A549 (cell line): ENCODE measurements at regions not wholly inside any gene's neighbourhood (a gene's known extent, or its start where the extent isn't known, plus 50 kb on each side); places are given as distances from the start of the nearest gene placed in this dataset.

Source experiments
- ATAC-seq, 2 experiments: fragments of 200-7000 bp in 1 of 2; fragments of >200 bp in 1 of 2; cut with Nextera tagmentation in 1 of 2; cut with Tn5 transposase in 1 of 2; 3 replicates each; pipeline versions ENCODE4 v1.8.0 to v1.9.1; 2018 to 2020; ENCODE audit warnings: mild to moderate bottlenecking in 1 of 2, moderate library complexity in 1 of 2
- CTCF ChIA-PET: fragments of 300-600 bp; sonication (Branson Sonifier 250); formaldehyde crosslinking; extraction: SDS; loops from one replicate; lab custom pipeline; 2021; ENCODE audit warnings: antibody characterized with exemption, inconsistent platforms; lab: Yijun Ruan, JAX
- POLR2A ChIA-PET: fragments of 350-600 bp; formaldehyde crosslinking; extraction: SDS; loops from one replicate; lab custom pipeline; 2021; ENCODE audit warnings: antibody characterized with exemption, inconsistent platforms; lab: Yijun Ruan, JAX
- DNase-seq, 2 experiments: peaks; one replicate each; pipeline versions ENCODE4 v3.0.0 to v3.0.0-alpha.2; 2011 to 2016; ENCODE audit warnings: low read depth in 1 of 2, low spot score in 1 of 2
- FAIRE-seq: peaks from 2 replicates; lab custom pipeline; 2011; peaks lifted over from hg19 to GRCh38; lab: Jason Lieb, UNC
- H3K27ac ChIP-seq, 2 experiments: fragments of >200 bp; sonication (Bioruptor Twin); formaldehyde crosslinking; 3 replicates each; pipeline ENCODE4 v1.5.1; 2016 to 2017
- H3K4me1 ChIP-seq: fragments of >200 bp; sonication (Bioruptor Twin); formaldehyde crosslinking; 3 replicates; pipeline ENCODE4 v1.6.1; 2016
- H3K4me2 ChIP-seq: fragments of >200 bp; sonication (Bioruptor Twin); formaldehyde crosslinking; 3 replicates; pipeline ENCODE4 v1.6.1; 2016
- H3K4me3 ChIP-seq: fragments of >200 bp; sonication (Bioruptor Twin); formaldehyde crosslinking; 3 replicates; pipeline ENCODE4 v1.5.1; 2016
- H3K9me3 ChIP-seq: fragments of >200 bp; sonication (Bioruptor Twin); formaldehyde crosslinking; 3 replicates; pipeline ENCODE4 v1.6.1; 2016
- BHLHE40 ChIP-seq: IDR thresholded peaks from 2 replicates; pipeline ENCODE4 v1.6.1; 2012; ENCODE audit warnings: low read depth, low read length, inconsistent platforms
- CBX2 ChIP-seq: fragments of 200-600 bp; sonication (generic); IDR thresholded peaks from 2 replicates; pipeline ENCODE4 v1.6.1; 2016; ENCODE audit warnings: low read depth, mild to moderate bottlenecking, borderline replicate concordance
- CEBPB ChIP-seq, 2 experiments: fragments of >200 bp in 1 of 2; sonication (Bioruptor Twin) in 1 of 2; formaldehyde crosslinking in 1 of 2; IDR thresholded peaks; 2 replicates each; pipeline ENCODE4 v1.6.1; 2012 to 2016
- CHD2 ChIP-seq: fragments of 150-350 bp; IDR thresholded peaks from 2 replicates; pipeline ENCODE4 v1.6.1; 2014; ENCODE audit warnings: low read length; ENCODE audit not compliant: partially characterized antibody
- CHD4 ChIP-seq: fragments of 200-600 bp; sonication (generic); IDR thresholded peaks from 2 replicates; pipeline ENCODE4 v1.6.1; 2016; ENCODE audit warnings: antibody characterized with exemption, mild to moderate bottlenecking, borderline replicate concordance
- FOSL2 ChIP-seq, 2 experiments: fragments of 450-650 bp in 1 of 2; fragments of >200 bp in 1 of 2; sonication (Bioruptor Twin) in 1 of 2; formaldehyde crosslinking; IDR thresholded peaks; 2 replicates each; pipeline versions ENCODE4 v1.5.0 to v1.6.1; 2016 to 2020; ENCODE audit warnings: mild to moderate bottlenecking in 1 of 2, moderate library complexity in 1 of 2
- FOXS1 ChIP-seq: fragments of 250-450 bp; sonication (Bioruptor Pico); IDR thresholded peaks from 2 replicates; pipeline ENCODE4 v1.5.0; 2020; ENCODE audit warnings: mild to moderate bottlenecking, moderate library complexity
- GATA3 ChIP-seq: IDR thresholded peaks from 2 replicates; pipeline ENCODE4 v1.6.1; 2012; ENCODE audit warnings: borderline replicate concordance
- HDAC2 ChIP-seq: fragments of 200-600 bp; sonication (generic); IDR thresholded peaks from 2 replicates; pipeline ENCODE4 v1.6.1; 2016
- KDM5A ChIP-seq: fragments of 200-600 bp; sonication (generic); IDR thresholded peaks from 2 replicates; pipeline ENCODE4 v1.6.1; 2016; ENCODE audit warnings: antibody characterized with exemption, mild to moderate bottlenecking
- MAFK ChIP-seq: fragments of 450-650 bp; IDR thresholded peaks from 2 replicates; pipeline ENCODE4 v1.6.1; 2014; ENCODE audit not compliant: partially characterized antibody
- MYC ChIP-seq: IDR thresholded peaks from 2 replicates; pipeline ENCODE4 v1.6.1; 2012; ENCODE audit warnings: mild to moderate bottlenecking, inconsistent platforms, low read length, improper control_type of control experiment, borderline replicate concordance
- PHF8 ChIP-seq: fragments of 200-600 bp; sonication (generic); IDR thresholded peaks from 2 replicates; pipeline ENCODE4 v1.6.1; 2016; ENCODE audit warnings: low read depth, mild to moderate bottlenecking, antibody characterized with exemption, moderate library complexity, borderline replicate concordance
- POLR2AphosphoS2 ChIP-seq: conservative IDR thresholded peaks from 2 replicates; pipeline ENCODE4 v1.6.1; 2012; ENCODE audit warnings: low read length, improper control_type of control experiment, inconsistent platforms
- RARB ChIP-seq: fragments of 250-450 bp; sonication (Bioruptor Pico); IDR thresholded peaks from 2 replicates; pipeline ENCODE4 v1.8.0; 2021; ENCODE audit warnings: mild to moderate bottlenecking, moderate library complexity
- RCOR1 ChIP-seq: fragments of 150-350 bp; IDR thresholded peaks from 2 replicates; pipeline ENCODE4 v1.6.1; 2014; ENCODE audit warnings: antibody characterized with exemption, low read length, low read depth
- RFX5 ChIP-seq: fragments of 450-650 bp; IDR thresholded peaks from 2 replicates; pipeline ENCODE4 v1.7.1; 2014; ENCODE audit warnings: antibody characterized with exemption, mild to moderate bottlenecking, moderate library complexity
- SMC3 ChIP-seq: fragments of >200 bp; sonication (Bioruptor Twin); formaldehyde crosslinking; IDR thresholded peaks from 3 replicates; pipeline ENCODE4 v1.6.1; 2018; ENCODE audit warnings: inconsistent platforms
- SREBF2 ChIP-seq: fragments of 450-650 bp; IDR thresholded peaks from 2 replicates; pipeline ENCODE4 v1.6.1; 2014; ENCODE audit warnings: mild to moderate bottlenecking, moderate library complexity
- TP53 ChIP-seq: fragments of 250-450 bp; sonication (Bioruptor Pico); IDR thresholded peaks from 2 replicates; pipeline ENCODE4 v1.5.0; 2021; ENCODE audit warnings: mild to moderate bottlenecking, moderate library complexity
- ZFP36 ChIP-seq: fragments of 450-650 bp; IDR thresholded peaks from 2 replicates; pipeline ENCODE4 v1.6.1; 2014; ENCODE audit warnings: borderline replicate concordance; ENCODE audit not compliant: partially characterized antibody
- WGBS: methylation state at CpG from one replicate; pipeline ENCODE4 v1.1.6; 2017; ENCODE audit errors: missing lambda C conversion rate; 5-methylcytosine and 5-hydroxymethylcytosine counted together
- TF ChIP-seq, protein P1 (sequence below): fragments of 200-600 bp; sonication (generic); IDR thresholded peaks from 2 replicates; pipeline ENCODE4 v1.6.1; 2016; ENCODE audit warnings: antibody characterized with exemption, mild to moderate bottlenecking, moderate library complexity
- TF ChIP-seq, protein P2 (sequence below): fragments of 450-650 bp; IDR thresholded peaks from 2 replicates; pipeline ENCODE4 v1.6.1; 2014; ENCODE audit warnings: antibody characterized with exemption
- TF ChIP-seq, protein P3 (sequence below): fragments of 250-450 bp; sonication (Bioruptor Pico); IDR thresholded peaks from 2 replicates; pipeline ENCODE4 v1.5.0; 2020; ENCODE audit warnings: low read depth, mild to moderate bottlenecking, moderate library complexity

DNA sequence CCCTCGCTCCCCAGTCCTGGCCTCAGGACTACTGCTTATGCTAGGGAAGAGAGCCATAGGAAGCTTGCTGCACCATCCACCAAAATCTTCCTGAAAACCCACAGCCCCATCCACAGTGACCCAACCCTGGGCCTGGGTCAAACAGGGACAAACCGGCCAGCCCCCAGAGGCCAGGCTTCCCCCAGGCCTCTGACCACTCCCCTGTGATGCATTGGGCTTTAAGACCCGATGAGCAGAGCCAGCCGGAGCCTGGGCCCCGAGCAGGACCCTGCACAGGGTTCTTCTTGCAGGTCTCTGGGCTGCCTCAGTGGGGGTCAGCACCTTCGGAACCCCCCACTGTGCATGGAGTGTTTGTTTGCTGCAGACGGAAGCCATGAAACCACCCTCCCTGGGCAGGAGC is 583.7 kb downstream of the BRD1 start (continued):
- TF ChIP-seq, protein P1, sequence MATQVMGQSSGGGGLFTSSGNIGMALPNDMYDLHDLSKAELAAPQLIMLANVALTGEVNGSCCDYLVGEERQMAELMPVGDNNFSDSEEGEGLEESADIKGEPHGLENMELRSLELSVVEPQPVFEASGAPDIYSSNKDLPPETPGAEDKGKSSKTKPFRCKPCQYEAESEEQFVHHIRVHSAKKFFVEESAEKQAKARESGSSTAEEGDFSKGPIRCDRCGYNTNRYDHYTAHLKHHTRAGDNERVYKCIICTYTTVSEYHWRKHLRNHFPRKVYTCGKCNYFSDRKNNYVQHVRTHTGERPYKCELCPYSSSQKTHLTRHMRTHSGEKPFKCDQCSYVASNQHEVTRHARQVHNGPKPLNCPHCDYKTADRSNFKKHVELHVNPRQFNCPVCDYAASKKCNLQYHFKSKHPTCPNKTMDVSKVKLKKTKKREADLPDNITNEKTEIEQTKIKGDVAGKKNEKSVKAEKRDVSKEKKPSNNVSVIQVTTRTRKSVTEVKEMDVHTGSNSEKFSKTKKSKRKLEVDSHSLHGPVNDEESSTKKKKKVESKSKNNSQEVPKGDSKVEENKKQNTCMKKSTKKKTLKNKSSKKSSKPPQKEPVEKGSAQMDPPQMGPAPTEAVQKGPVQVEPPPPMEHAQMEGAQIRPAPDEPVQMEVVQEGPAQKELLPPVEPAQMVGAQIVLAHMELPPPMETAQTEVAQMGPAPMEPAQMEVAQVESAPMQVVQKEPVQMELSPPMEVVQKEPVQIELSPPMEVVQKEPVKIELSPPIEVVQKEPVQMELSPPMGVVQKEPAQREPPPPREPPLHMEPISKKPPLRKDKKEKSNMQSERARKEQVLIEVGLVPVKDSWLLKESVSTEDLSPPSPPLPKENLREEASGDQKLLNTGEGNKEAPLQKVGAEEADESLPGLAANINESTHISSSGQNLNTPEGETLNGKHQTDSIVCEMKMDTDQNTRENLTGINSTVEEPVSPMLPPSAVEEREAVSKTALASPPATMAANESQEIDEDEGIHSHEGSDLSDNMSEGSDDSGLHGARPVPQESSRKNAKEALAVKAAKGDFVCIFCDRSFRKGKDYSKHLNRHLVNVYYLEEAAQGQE, result no peak
- no peak for TF ChIP-seq CHD4
- TF ChIP-seq, all 56 proteins: peak for 0

DNA sequence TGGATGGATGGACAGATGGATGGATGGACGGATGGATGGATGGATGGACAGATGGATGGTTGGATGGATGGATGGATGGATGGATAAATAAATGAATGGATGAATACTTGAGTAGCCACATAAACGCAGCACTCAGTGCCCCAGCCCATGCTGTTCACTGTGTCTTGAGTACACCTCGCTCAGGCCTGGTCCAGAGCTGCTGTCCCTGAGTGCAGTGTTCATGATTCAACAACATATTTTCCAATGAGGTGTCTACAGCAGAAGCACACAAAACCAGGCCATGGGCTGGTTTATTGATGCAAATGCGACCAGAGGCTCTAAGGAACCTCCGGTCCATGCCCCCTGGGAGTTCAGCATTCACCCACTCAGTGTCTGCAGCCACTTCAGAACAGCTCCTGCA is 584.3 kb downstream of the BRD1 start:
- DNase-seq (no peak), FAIRE-seq (no peak), ATAC-seq (no peak)
- Histone ChIP-seq H3K27ac (no peak overlapping the region), H3K4me3 (no peak overlapping the region), H3K4me2 (no peak overlapping the region), H3K4me1 (no peaks in the 10 kb centered on the region), H3K9me3 (no peaks in the 10 kb centered on the region)
- ChIA-PET POLR2A (no interaction called here), CTCF (no interaction called here)
- no peak for TF ChIP-seq RFX5
- no peak for TF ChIP-seq BHLHE40
- no peak for TF ChIP-seq MYC
- TF ChIP-seq, protein P2, sequence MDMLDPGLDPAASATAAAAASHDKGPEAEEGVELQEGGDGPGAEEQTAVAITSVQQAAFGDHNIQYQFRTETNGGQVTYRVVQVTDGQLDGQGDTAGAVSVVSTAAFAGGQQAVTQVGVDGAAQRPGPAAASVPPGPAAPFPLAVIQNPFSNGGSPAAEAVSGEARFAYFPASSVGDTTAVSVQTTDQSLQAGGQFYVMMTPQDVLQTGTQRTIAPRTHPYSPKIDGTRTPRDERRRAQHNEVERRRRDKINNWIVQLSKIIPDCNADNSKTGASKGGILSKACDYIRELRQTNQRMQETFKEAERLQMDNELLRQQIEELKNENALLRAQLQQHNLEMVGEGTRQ, result no peak
- TF ChIP-seq KDM5A, result no peak
- no peak for TF ChIP-seq POLR2AphosphoS2
- TF ChIP-seq RARB (CRISPR knock-in tag), result no peak
- TF ChIP-seq FOXS1 (CRISPR knock-in tag), result no peak
- no peak for TF ChIP-seq CBX2
- TF ChIP-seq CHD2, result no peak
- TF ChIP-seq GATA3, result no peak
- WGBS, result 1% methylated on average over 5 of the region's 5 CpGs

DNA sequence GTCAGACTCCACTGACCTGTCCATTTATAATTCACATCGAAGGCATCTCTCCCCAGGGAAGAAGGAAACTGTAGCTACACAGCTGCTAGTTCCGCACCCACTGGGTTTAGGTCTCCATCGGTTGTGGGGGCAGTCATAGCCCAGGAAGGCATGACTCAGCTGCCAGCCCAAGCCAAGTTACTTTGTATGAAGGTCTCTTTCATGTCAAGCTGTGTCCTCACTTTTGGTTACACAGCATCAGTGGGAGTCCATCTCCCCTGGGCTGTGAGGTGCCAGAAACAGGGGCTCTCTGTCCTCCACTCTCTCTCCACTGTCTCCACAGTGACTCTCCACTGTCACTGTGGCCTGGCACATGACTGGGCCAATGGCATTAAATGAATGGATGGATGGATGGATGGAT is 585.2 kb downstream of the BRD1 start:
- H3K27ac ChIP-seq, result no peak overlapping the region
- no peak overlapping the region for H3K4me3 ChIP-seq
- no peaks in the 10 kb centered on the region for H3K9me3 ChIP-seq
- TF ChIP-seq PHF8 (no peak), CEBPB (IDR thresholded peaks at IDR 0.05) (no peak), MYC (no peak)
- no peak for DNase-seq
- no peaks in the 10 kb centered on the region for H3K4me1 ChIP-seq
- H3K4me2 ChIP-seq, result no peak overlapping the region
- POLR2A ChIA-PET, result no interaction called here
- FAIRE-seq, result no peak
- ATAC-seq, result no peak
- 32% methylated on average over 3 of the region's 3 CpGs for WGBS
- CTCF ChIA-PET, result no interaction called here

DNA sequence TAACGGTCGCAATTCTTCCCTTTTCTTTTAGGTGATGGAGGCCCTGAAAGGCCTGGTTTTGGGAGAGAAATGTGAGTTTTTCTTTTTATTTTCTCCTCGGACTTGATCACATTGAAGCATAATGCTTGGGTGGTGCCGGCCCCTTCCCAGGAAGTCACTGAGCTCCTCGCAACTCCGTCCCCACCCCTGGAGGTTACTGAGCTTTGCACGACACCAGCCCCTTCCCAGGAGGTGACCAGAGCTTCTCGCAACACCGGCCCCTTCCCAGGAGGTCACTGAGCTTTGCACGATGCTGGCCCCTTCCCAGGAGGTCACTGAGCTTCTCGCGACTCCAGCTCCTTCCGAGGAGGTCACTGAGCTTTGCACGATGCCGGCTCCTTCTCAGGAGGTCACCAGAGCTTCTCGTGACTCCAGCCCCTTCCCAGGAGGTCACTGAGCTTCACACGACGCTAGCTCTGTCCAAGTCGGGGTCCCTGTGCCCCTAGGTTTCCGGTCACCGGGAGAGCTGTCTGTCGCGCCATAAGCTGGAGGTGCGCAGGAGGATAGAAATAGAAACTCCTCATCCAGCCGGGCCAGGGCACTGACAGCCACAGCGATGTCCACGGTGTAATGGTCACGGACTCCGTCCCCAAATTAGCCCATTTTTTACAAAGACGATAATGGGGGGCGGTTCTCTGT is 586.4 kb downstream of the BRD1 start:
- Histone ChIP-seq H3K4me2 (no peak overlapping the region), H3K4me1 (no peaks in the 10 kb centered on the region), H3K9me3 (no peaks in the 10 kb centered on the region), H3K4me3 (no peak overlapping the region)
- CTCF ChIA-PET, result interaction anchor here (1.3 kb wide), 1 partner anchor 10 kb away, joined by 3 read pairs; no protein-coding TSS in a partner anchor
- POLR2A ChIA-PET, result no interaction called here
- TF ChIP-seq CBX2, result no peak
- no peak for TF ChIP-seq ZFP36
- TF ChIP-seq SREBF2, result no peak
- no peak for TF ChIP-seq SMC3
- no peak for TF ChIP-seq PHF8
- TF ChIP-seq TP53 (CRISPR knock-in tag), result no peak
- no peak for TF ChIP-seq FOSL2 (IDR thresholded peaks at IDR 0.05)
- no peak for TF ChIP-seq FOSL2 (CRISPR knock-in tag; IDR thresholded peaks at IDR 0.05)
- no peak for TF ChIP-seq FOXS1 (CRISPR knock-in tag)
- TF ChIP-seq, protein P3, sequence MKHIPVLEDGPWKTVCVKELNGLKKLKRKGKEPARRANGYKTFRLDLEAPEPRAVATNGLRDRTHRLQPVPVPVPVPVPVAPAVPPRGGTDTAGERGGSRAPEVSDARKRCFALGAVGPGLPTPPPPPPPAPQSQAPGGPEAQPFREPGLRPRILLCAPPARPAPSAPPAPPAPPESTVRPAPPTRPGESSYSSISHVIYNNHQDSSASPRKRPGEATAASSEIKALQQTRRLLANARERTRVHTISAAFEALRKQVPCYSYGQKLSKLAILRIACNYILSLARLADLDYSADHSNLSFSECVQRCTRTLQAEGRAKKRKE, result no peak
- TF ChIP-seq HDAC2, result no peak
- TF ChIP-seq RCOR1, result no peak
- TF ChIP-seq MAFK, result no peak
- TF ChIP-seq, all 56 proteins: peak for 0
- FAIRE-seq, result no peak
- 46% methylated on average over 31 of the region's 31 CpGs for WGBS
- ATAC-seq, result no peak
- no peak overlapping the region for H3K27ac ChIP-seq
- DNase-seq, result no peak
